HG02642 (cell line): ENCODE measurements at regions not wholly inside any gene's neighbourhood (a gene's known extent, or its start where the extent isn't known, plus 50 kb on each side); places are given as distances from the start of the nearest gene placed in this dataset.

Experiments used
- ATAC-seq: cut with Tn5 transposase; IDR thresholded peaks from one replicate; pipeline ENCODE4 v1.9.1; 2021; ENCODE audit warnings: mild to moderate bottlenecking; ENCODE audit not compliant: unreplicated experiment, poor library complexity

GRCh38 chr1:91153341-91153740 is 131.5 kb upstream of the ZNF644 start:
- ATAC-seq, result no peak

- ATAC-seq, result no peak
These were observed 130.5 kb upstream of the ZNF644 start for GRCh38 chr1:91152331-91152730.

GRCh38 chr1:91151702-91152101 is 129.9 kb upstream of the ZNF644 start:
- no peak for ATAC-seq

GRCh38 chr1:91148641-91149069 is 126.8 kb upstream of the ZNF644 start:
- ATAC-seq, result no peak

- no peak for ATAC-seq
These were observed 120.0 kb upstream of the ZNF644 start for GRCh38 chr1:91141858-91142257.

GRCh38 chr1:91138959-91139358 is 117.1 kb upstream of the ZNF644 start:
- ATAC-seq, result no peak

GRCh38 chr1:91137173-91137852 is 115.5 kb upstream of the ZNF644 start:
- ATAC-seq, result no peak

- ATAC-seq, result no peak
These were observed 114.0 kb upstream of the ZNF644 start for GRCh38 chr1:91135799-91136198.

GRCh38 chr1:91133248-91133647 is 111.4 kb upstream of the ZNF644 start:
- ATAC-seq, result no peak

GRCh38 chr1:91130256-91130985 is 108.6 kb upstream of the ZNF644 start:
- ATAC-seq, result no peak

GRCh38 chr1:91129458-91129857 is 107.6 kb upstream of the ZNF644 start:
- no peak for ATAC-seq

GRCh38 chr1:91129017-91129416 is 107.2 kb upstream of the ZNF644 start:
- no peak for ATAC-seq

- no peak for ATAC-seq
These were observed 103.2 kb upstream of the ZNF644 start for GRCh38 chr1:91124989-91125417.

- no peak for ATAC-seq
These were observed 102.6 kb upstream of the ZNF644 start for GRCh38 chr1:91124290-91124985.

- ATAC-seq, result no peak
These were observed 101.9 kb upstream of the ZNF644 start for GRCh38 chr1:91123773-91124172.

- ATAC-seq, result no peak
These were observed 101.5 kb upstream of the ZNF644 start for GRCh38 chr1:91123319-91123718.

- no peak for ATAC-seq
These were observed 100.4 kb upstream of the ZNF644 start for GRCh38 chr1:91122106-91122717.

GRCh38 chr1:91121366-91121765 is 99.5 kb upstream of the ZNF644 start:
- ATAC-seq, result no peak

- ATAC-seq, result no peak
These were observed 99.1 kb upstream of the ZNF644 start for GRCh38 chr1:91120936-91121335.

- no peak for ATAC-seq
These were observed 98.6 kb upstream of the ZNF644 start for GRCh38 chr1:91120421-91120820.

- no peak for ATAC-seq
These were observed 82.9 kb upstream of the ZNF644 start for GRCh38 chr1:91104712-91105111.
